Left renal cortex interstitium (tissue), 4 donors: ENCODE measurements at regions not wholly inside any gene's neighbourhood (a gene's known extent, or its start where the extent isn't known, plus 50 kb on each side); places are given as distances from the start of the nearest gene placed in this dataset.

ENCODE experiments used
- DNase-seq, 4 donors: peaks; one replicate each; pipeline ENCODE4 v3.0.0-alpha.2; 2013; ENCODE audit warnings: low read depth in 4 of 4, low spot score in 2 of 4, missing footprints in 1 of 4

DNA sequence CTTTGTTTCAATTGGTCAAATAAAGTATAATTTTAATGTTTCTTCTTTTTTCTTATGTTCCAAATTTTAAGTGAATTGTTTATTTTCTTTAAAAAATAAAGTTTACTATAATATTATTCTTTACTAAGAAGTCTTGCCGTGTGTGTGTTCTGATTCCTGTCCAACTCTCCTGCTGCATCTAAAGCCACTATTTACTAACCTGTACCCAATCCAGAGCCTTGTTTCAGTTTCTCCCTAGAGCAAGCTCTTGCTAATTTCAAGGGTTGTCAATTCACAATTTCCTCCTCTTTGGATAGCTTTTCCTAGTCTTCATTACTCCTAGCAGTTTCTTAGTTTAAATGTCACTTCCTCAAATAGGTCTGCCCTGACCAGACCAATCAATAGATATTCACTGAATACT is 314.9 kb upstream of the SEMA3A start:
- DNase-seq, result no peak

DNA sequence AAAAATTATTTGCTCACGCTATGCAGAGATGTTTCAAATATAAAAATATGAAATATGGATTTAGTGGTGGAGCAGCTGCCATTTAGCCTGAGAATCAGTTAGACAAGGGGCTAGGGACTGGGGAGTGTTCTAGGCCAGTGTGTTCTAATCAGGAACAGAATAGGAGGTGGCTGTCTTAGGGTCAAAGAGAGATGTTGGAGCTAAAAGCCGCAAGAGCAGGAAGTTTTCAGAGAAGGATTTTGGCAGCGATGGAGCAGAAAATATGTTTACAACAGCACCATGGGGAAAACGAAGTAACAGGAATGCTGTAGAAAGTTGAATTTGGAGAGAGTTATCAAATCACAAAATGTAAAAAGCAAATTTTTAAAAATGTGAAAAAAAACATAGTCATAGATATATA is 314.0 kb upstream of the SEMA3A start:
- no peak for DNase-seq

DNA sequence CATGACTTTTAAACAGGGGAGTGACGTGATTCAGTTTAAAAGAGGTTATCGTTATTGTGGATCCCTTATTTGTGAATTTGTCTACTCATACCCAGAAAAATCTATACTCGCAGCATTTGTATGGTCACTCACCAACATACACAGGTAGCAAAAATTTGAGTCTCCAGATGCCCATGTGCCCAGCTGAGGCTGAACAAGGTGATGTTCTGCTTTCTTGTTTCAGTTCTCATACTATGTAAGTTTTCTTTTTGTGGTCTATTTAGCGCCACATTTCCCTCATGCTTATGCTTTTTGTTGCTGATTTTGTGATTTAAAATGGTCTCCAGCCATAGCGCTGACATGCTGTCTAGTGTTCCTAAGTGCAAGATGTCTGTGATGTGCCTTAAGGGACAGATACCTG is 312.9 kb upstream of the SEMA3A start:
- no peak for DNase-seq

DNA sequence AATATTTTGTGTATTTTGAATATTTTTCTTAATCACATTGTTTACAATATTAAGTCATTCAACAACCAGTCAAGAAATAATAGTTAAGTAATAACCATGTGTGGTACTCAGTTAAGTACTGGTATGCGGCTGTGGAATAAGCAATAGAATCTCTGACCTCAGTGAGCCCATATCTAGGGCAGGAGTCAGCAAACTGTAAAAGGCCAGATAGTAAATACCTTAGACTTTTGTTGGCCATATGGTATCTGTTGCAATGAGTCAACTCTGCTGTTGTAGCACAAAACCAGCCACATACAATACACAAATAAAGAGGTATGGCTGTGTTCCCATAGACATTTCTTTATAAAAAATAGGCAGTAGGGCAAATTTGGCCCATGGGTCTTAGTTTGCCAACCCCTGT is 311.6 kb upstream of the SEMA3A start:
- no peak for DNase-seq

DNA sequence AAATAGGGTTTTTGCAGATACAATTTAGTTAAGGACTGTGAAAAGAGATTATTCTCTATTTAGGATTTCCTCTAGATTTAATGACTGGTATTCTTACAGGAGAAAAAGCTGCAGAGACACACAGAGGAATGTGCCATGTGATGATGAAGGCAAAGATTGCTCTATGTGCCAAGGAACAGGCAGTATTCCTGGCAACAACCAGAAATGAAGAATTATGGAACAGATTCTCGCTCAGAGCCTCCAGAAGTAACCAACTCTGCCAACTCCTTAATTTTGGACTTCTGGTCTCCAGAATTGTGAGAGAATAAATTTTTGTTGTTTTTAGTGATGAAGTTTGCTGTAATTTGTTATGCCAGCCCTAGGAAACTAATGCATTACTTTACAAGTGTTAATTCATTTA is 307.6 kb upstream of the SEMA3A start:
- no peak for DNase-seq

DNA sequence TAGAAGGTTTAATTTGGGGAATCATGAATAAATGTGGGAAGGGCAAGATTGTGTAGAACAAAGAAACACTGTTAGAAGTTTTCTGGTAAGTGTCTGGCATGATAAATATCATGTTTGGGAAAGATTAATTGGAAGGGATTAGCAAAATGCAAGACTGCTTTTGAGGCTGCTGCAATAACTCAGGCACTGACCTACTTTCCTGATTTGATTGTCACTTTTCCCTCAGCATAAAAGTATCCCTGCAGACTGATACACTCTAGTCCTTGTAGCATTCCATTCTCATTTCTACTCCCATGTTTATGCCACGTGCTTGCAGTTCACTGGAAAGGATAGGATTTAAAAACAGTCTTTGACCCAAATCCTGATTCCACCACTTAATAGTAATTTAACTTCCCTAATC is 303.3 kb upstream of the SEMA3A start:
- no peak for DNase-seq

DNA sequence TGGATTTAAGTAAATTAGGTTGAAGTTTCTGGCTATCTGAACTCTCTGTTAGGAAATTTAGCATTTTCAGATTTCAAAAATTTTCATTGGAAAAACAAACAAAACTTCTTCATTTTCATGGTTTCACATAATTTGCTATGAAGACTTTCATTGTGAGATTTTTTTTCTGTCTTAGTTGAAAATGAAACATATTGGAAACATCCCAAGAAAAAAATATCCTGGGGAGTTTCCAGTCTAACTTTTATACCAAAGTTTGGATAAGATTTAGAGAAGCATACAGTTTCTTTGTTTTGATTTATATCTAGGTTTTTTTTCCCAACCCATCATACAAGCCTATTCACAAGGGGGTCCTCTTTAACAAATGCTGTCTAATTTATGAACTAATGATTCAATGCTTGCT is 300.5 kb upstream of the SEMA3A start:
- DNase-seq, result no peak

DNA sequence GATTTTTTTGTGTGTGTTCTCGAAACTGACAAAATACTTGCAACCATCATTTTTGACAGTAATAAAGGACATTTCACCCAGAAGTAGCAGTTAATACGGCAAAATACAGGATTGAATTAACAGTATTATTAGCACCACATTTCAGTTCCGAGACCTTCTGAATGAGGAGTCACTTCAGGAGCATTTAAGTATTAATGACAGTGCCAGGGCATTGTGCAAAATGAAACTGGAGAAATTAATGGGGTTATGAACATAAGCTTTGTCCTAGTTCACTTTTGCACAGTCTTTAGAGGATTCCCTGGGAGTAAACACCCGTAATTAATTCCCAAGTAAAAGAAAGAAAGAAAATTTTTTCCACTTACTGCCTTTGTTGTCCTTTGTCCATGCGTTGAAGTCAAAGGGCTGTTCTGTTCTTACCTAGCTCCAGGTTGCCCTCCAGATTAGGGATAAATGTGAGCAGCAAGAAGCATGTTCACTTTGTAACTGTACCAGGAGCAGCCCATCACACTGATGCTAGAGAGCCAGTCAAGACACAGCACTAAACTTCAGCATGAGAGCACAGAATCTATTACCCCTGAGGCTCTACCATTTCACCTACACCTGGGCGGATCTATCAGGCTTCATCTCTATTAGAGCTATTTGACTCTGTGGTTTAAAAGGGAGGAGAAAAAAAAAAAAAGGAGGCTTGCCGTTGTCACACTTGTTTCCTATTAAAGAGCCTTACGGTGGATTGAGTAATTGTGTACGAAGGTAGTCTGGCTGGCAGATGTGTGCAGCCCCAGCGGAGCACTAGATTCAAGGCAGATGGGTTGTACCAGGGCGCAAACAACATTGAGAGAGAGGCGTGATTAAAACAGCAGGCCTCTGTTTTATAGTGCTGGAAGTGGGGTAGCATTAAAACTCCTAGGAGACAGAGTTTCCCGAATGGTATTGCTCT is 297.8 kb upstream of the SEMA3A start:
- DNase-seq, result no peak

DNA sequence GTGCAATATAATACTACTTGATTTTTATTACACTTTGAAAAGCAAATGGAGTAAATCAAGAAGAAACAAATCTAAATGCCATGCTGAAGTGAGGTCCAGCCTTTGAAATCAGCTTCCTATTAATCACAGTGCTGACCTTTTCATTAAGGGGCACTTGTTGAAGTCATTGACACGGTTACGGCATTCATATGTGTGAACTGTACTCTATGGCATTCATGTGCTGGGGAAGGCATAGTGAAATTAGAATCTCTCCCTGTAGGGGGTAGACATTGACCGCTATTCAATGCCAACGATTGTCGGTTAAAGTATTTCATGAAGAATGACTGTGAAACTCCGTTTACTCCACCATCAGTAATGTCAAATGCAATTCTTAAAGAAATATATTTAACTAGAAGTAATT is 296.1 kb upstream of the SEMA3A start:
- DNase-seq, result no peak

DNA sequence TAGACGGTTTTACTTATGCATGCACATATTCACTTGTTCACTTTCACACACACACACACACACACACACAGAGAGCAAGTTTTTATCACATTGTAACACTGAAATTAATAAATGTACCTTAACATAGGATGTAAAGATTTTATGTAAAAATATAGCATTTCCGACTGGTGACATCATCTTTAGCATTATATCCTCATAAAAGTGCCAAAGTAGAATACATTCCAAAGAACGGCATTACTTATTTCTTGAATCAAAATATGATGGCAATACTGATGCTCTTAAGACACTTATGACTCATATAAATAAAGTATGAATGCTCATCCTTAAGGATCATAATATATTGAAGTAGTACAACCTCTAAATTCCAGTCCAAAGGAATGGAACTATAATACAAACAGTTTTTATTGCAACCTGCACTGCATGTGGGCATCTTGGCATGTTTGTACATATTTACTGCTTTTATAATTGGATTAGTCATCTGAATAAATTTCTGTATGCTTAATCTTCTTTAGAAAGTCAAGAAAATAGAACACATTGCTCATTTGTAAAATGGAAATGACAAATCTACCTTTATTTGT is 290.0 kb upstream of the SEMA3A start:
- no peak for DNase-seq

DNA sequence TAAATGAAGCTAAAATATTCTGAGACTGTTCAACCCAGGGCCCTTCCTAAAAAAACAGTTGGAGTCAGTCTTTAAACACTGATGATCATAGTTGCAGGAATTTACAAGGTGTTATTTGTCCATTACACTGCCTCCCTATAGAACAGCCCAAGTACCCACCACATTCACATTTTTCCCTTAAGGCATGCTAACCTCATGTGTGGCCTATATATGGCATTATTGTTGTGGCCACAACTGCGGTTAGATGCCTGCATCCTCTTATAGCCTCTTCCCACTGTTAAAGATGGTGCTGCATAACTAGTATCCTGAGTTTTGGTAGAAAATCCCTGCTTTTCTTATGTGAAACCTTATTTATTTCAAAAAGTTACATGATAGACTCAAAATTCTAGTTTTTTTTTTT is 287.9 kb upstream of the SEMA3A start:
- DNase-seq, result no peak

DNA sequence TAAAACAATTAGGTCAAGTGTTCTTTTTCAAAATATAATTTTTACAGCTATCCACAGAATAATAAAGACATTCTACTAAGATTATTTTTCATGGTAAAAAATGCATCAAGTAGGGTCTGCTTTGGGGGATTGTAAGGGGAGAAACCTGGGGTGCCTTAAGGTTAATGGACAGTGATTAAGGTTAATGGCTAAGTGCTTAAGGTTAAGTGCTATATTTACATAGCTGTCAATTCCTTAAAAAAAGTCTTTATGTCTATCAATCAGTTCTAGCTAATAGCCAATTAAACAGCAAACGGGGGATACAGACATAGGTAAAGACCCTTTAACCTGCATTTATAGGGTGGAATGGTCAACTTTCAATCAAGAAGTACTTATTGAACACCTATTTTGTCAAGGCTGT is 284.5 kb upstream of the SEMA3A start:
- DNase-seq, result no peak

DNA sequence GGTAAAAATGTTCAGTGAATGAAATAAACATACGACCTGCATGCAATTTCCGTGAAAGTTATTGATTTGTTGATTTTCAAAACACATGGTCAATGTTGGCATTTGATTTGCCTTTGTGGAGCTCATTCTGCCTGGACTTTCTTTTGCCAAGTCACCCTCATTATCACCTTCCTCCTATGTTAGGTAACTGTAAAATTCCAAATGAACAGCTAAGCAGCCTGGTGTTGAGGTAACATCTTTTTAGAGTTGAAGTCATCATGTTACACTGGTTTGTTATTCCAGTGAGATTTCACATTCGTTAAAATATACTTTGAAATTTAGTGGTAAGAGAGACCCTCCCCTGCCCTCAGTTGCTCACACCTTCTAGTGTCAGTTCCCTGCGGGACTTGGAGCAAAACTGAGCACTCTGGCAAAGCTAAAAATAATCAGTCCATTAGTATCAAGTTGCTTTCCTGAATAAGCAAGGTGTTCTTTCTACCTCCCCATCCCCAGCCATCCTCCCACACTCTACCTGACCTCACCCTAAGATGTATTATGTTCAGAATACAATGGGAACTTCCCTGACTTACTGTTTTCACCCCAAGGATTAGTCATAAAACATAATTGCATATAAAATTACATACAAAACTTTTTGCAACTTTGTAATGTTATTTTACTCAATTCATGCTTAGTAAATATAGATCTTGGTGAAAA is 283.3 kb upstream of the SEMA3A start:
- no peak for DNase-seq

DNA sequence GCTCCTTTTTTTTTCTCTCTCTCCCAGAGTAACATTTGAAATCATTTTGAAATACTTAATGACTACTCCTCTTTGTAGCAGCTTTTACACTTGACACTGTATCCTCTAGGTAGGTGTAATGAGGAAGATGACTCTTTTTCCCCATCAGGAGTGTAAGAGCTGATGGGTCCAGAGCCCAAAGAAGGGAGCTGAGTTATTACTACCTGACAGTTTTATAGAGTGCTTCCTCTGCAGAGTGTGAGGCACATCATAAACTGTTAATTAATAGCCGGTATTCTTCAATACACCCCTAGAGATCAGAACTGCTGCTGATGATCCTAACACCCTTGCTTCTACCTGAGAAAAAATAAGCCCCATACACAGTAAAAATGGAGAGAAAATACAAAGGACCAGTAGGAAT is 279.8 kb upstream of the SEMA3A start:
- DNase-seq, result no peak

DNA sequence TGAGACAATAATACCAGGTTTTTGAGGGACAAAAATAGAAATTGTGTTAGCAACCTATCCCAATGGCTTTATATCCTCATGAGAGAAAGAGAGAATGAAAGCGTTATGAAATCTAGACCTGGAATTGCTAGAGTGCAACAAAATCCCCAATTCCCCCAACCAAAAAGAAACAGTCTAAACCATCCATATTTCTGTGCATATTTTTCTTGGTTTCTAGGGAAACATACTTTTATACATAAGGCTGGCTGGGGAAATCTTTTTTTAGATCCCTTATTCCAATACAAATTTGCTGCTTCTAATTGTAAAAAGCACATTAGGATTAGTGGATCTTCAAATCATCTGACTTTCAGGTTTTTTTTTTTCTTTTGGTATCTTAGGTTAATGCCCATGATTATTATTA is 277.0 kb upstream of the SEMA3A start:
- no peak for DNase-seq

DNA sequence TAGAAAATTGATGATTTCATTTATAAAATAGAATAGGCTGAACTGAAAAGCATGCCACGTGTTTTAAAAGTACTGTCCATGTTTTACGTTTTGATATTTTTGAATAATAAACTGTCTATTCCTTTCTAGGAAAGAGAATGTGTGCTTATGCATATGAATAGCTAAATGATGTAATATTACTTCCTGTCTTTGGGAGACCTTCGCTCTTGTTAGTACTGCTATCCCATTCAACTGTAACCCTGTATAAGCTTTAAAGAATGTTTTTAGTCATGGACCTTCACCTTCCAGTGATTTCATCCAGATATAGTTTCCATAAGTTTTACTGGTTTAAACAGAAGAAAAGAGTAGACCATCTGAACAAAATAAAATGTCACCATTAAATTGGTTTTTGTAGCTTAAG is 274.4 kb upstream of the SEMA3A start:
- no peak for DNase-seq

DNA sequence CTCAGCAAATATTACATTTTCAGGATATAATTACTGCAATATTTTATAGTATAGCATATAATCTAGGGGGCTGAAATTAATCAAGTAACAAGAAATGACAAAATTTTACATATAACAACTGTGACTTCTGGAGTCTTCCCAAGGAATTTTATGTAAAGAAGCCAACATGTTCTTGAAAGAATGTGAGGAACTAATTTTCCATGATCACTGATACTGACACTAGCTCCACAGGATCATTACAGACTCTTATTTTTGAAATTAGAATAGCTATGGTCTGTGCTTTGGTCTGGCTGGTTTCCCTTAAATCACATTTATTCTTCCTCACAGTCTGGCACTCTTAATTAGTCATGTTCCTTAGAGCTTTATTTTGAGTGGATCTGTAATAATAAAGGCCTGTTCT is 267.7 kb upstream of the SEMA3A start:
- DNase-seq, result no peak

DNA sequence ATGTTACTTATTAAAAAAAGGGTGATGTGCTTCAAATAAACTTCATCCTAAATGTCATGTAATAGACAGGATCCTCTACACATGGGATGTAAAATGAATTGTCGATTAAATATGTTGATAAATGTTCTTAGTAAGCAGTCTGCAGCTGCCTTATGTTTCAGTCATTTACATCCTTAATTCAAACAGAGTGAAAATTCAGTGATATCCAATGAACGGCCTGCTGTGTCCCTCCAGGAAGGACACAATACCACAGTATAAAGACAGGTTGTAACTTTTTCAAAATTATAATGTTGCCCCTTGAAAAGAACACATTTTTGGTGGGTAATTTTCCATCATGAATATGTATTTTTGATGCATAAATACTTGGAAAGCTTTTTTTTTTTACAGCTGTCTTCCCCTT is 266.5 kb upstream of the SEMA3A start:
- DNase-seq, result no peak

DNA sequence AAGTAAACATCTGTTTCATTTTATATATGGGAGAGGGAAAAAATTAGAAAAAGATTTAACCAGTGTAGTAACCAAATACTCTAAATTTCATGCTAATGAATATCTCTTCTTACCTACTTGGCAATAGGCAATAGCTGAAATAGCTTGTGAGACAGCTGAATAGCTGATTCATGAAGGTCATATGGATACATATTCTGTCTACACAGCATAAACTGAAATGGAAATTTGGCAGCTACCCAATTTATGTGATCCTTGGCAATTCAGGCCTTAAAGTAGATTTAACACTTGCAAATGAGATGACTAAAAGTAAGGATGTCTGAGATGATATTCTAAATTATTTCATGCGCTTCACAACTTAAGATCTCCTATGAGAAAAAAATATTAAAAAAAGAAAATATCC is 261.2 kb upstream of the SEMA3A start:
- no peak for DNase-seq

DNA sequence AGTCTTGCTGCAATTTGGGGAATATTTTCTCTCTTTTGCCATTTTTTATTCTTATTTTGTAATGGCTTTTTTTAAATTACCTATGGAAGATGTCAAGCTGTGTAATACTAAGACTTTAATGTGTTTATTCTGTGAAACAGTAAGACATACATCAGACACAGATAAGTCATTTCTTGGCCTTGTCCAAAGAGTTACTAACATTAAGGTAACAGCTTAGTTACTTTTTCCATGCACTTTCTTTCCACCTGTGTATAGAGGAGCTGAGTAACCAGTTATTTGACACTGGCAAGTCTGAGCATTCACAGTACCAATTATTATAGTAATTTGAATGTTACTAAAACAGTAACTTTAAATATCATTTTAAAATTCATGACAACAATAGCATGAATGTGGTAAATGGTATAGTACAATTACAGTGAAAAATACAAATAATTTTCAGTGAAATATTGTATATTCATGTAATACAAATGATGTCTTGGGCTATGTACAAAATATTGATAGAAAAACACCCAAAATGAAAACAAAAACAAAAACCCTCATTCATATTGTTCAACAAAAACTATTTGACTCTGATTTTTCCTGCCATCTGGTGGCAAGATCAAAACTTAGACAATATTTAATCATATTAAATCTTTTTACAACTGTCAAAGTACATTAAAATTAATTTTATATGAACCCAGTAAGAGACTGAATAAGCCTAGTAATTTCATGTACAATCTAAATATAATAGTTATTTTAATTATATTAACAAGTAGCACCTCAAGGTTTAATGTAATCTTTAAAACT is 259.8 kb upstream of the SEMA3A start:
- no peak for DNase-seq

DNA sequence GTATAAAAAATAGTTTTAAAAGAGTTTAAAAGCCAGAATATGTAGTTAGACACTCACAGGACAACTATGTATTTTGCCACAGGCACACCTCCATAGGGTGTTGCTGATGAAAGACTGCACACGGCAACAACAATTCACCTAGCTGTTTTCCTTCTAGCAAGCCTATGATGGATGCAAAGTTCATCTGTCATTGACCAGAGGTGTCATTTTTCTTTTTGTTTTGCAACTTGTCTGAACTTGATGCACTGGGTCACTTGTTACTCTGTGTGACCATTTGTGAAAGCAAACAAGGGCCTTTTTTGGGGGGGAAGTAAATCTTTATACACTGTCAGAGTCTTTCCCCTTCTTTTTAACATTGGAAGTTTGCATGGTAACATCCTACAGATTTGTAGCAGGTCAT is 258.0 kb upstream of the SEMA3A start:
- no peak for DNase-seq
